ENCODE measurements at regions not wholly inside any gene's neighbourhood (a gene's known extent, or its start where the extent isn't known, plus 50 kb on each side); places are given as distances from the start of the nearest gene placed in this dataset.

- DNase-seq = no peak
- H3K4me3 ChIP-seq (ENCODE audit: low read depth, low read length) = no peak overlapping the region
- TF ChIP-seq CTCF (IDR thresholded peaks at IDR 0.05; ENCODE audit: low read depth, low read length, missing control alignments) = no peak
- in situ Hi-C loops (cut with HindIII; ENCODE audit: low pct_ligation_motif_present, low sequenced_read_pairs) = no loop called here
- H3K27me3 ChIP-seq (replicated peaks) = no peaks in the 10 kb centered on the region
- no peak overlapping the region for H3K27ac ChIP-seq
- no peaks in the 10 kb centered on the region for H3K36me3 ChIP-seq (replicated peaks)
Measured at GRCh38 chr1:217327901-217328300, 303.0 kb downstream of the GPATCH2 start.

GRCh38 chr1:217322834-217323233 is 308.1 kb downstream of the GPATCH2 start:
- DNase-seq = no peak
- Histone ChIP-seq H3K27me3 (replicated peaks) (no peaks in the 10 kb centered on the region), H3K36me3 (replicated peaks) (no peaks in the 10 kb centered on the region), H3K27ac (no peak overlapping the region), H3K4me3 (ENCODE audit: low read depth, low read length) (no peak overlapping the region)
- no peak for TF ChIP-seq CTCF (IDR thresholded peaks at IDR 0.05; ENCODE audit: low read depth, low read length, missing control alignments)
- in situ Hi-C loops (cut with HindIII; ENCODE audit: low pct_ligation_motif_present, low sequenced_read_pairs) = no loop called here

GRCh38 chr1:217315346-217315745 is 315.5 kb downstream of the GPATCH2 start:
- no peak for TF ChIP-seq CTCF (IDR thresholded peaks at IDR 0.05; ENCODE audit: low read depth, low read length, missing control alignments)
- H3K36me3 ChIP-seq (replicated peaks) = no peaks in the 10 kb centered on the region
- no peak overlapping the region for H3K27ac ChIP-seq
- no peak overlapping the region for H3K4me3 ChIP-seq (ENCODE audit: low read depth, low read length)
- DNase-seq = no peak
- in situ Hi-C loops (cut with HindIII; ENCODE audit: low pct_ligation_motif_present, low sequenced_read_pairs) = no loop called here
- H3K27me3 ChIP-seq (replicated peaks) = no peaks in the 10 kb centered on the region

GRCh38 chr1:217313096-217313495 is 317.8 kb downstream of the GPATCH2 start:
- DNase-seq = no peak
- TF ChIP-seq CTCF (IDR thresholded peaks at IDR 0.05; ENCODE audit: low read depth, low read length, missing control alignments) = no peak
- Histone ChIP-seq H3K27ac (no peak overlapping the region), H3K4me3 (ENCODE audit: low read depth, low read length) (no peak overlapping the region), H3K27me3 (replicated peaks) (no peaks in the 10 kb centered on the region), H3K36me3 (replicated peaks) (no peaks in the 10 kb centered on the region)
- in situ Hi-C loops (cut with HindIII; ENCODE audit: low pct_ligation_motif_present, low sequenced_read_pairs) = no loop called here

- in situ Hi-C loops (cut with HindIII; ENCODE audit: low pct_ligation_motif_present, low sequenced_read_pairs) = no loop called here
- Histone ChIP-seq H3K36me3 (replicated peaks) (no peaks in the 10 kb centered on the region), H3K4me3 (ENCODE audit: low read depth, low read length) (no peak overlapping the region), H3K27me3 (replicated peaks) (no peaks in the 10 kb centered on the region), H3K27ac (no peak overlapping the region)
- DNase-seq = peak; percentile 29
- peak; percentile 57 for TF ChIP-seq CTCF (IDR thresholded peaks at IDR 0.05; ENCODE audit: low read depth, low read length, missing control alignments)
Measured at GRCh38 chr1:217311766-217312165, 319.1 kb downstream of the GPATCH2 start.

- Histone ChIP-seq H3K36me3 (replicated peaks) (no peaks in the 10 kb centered on the region), H3K4me3 (ENCODE audit: low read depth, low read length) (no peak overlapping the region), H3K27ac (no peak overlapping the region), H3K27me3 (replicated peaks) (no peaks in the 10 kb centered on the region)
- TF ChIP-seq CTCF (IDR thresholded peaks at IDR 0.05; ENCODE audit: low read depth, low read length, missing control alignments) = no peak
- in situ Hi-C loops (cut with HindIII; ENCODE audit: low pct_ligation_motif_present, low sequenced_read_pairs) = no loop called here
- DNase-seq = no peak
Measured at GRCh38 chr1:217311269-217311668, 319.6 kb downstream of the GPATCH2 start.
